ENCODE measurements at regions not wholly inside any gene's neighbourhood (a gene's known extent, or its start where the extent isn't known, plus 50 kb on each side); places are given as distances from the start of the nearest gene placed in this dataset.

- DNase-seq (no peak), ATAC-seq (ENCODE audit: insufficient read depth, low FRiP score) (no peak)
- Histone ChIP-seq H3K36me3 (ENCODE audit: control insufficient read depth in 4 of 4, insufficient read depth in 4 of 4, low read length in 4 of 4) (no peaks in the 10 kb centered on the region), H3K9me3 (ENCODE audit: control insufficient read depth in 4 of 4, insufficient read depth in 3 of 4, low read length in 3 of 4) (no peaks in the 10 kb centered on the region), H3K4me1 (ENCODE audit: control insufficient read depth in 5 of 5, insufficient read depth in 5 of 5, low read length in 5 of 5) (peaks cover 0 to 4% (median 3%) of the 10 kb centered on the region in 5 donors), H3K27ac (ENCODE audit: low read depth in 1 of 2, low read length in 1 of 2) (no peak overlapping the region), H3K4me3 (no peak overlapping the region), H3K9ac (ENCODE audit: insufficient read depth in 1 of 2, low read length in 2 of 2) (no peak overlapping the region), H3K27me3 (ENCODE audit: control insufficient read depth in 3 of 3, insufficient read depth in 3 of 3, low read length in 2 of 3) (no peaks in the 10 kb centered on the region)
- TF ChIP-seq, protein P1, sequence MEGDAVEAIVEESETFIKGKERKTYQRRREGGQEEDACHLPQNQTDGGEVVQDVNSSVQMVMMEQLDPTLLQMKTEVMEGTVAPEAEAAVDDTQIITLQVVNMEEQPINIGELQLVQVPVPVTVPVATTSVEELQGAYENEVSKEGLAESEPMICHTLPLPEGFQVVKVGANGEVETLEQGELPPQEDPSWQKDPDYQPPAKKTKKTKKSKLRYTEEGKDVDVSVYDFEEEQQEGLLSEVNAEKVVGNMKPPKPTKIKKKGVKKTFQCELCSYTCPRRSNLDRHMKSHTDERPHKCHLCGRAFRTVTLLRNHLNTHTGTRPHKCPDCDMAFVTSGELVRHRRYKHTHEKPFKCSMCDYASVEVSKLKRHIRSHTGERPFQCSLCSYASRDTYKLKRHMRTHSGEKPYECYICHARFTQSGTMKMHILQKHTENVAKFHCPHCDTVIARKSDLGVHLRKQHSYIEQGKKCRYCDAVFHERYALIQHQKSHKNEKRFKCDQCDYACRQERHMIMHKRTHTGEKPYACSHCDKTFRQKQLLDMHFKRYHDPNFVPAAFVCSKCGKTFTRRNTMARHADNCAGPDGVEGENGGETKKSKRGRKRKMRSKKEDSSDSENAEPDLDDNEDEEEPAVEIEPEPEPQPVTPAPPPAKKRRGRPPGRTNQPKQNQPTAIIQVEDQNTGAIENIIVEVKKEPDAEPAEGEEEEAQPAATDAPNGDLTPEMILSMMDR (IDR thresholded peaks at IDR 0.05; ENCODE audit: control extremely low read depth, extremely low read depth) = no peak
- WGBS, 2 donors = 66 to 79% methylated on average over 12 of the region's 12 CpGs
Observed at GRCh38 chr21:41632748-41633475, 125.0 kb upstream of the TMPRSS2 start.

DNA sequence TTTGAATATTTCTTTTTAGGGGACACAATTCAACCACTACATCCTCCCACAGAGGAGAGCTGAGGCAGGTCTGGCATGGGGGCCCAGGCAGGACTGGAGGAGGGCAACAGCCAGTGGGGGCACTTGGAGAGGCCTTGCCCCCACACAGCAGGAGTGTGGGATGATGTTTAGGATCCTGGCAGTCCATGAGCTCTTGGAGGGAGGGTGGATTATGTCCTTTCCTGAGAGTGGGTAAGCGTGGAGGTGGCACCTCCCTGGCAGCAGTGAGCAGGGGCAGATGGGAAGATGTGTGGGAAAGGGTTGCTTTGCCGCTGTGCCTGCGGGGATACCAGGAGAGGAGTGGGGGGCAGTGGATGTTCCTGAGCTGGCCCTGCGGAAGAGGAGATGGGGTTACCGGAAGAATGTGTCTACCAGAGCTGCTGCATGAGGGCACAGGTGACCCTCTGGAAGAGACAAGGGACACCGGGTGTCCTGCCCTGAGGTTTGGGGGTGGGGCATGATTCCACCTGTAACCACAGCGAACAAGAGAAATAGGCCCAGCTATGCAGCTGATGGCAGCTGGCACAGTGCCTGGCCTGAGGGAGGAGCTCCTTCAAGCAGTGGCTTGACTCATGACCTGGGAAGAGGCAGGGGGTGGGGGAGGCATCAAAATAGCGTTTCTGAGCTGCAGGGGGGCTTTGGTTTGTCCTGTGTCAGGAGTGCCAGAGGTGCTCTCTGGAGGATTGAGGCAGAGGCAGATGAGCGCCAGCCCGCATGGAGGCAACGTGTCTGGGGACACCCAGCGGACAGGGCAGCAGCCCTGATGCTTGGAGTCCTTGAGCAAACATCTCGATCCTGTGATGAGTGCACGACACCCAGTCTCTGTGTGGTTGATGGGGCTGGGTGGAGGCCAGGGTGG, 123.9 kb upstream of the TMPRSS2 start:
- H3K9ac ChIP-seq (ENCODE audit: insufficient read depth in 1 of 2, low read length in 2 of 2) = no peak overlapping the region
- H3K27ac ChIP-seq (ENCODE audit: low read depth in 1 of 2, low read length in 1 of 2) = no peak overlapping the region
- H3K9me3 ChIP-seq (ENCODE audit: control insufficient read depth in 4 of 4, insufficient read depth in 3 of 4, low read length in 3 of 4) = no peaks in the 10 kb centered on the region
- no peaks in the 10 kb centered on the region for H3K36me3 ChIP-seq (ENCODE audit: control insufficient read depth in 4 of 4, insufficient read depth in 4 of 4, low read length in 4 of 4)
- H3K27me3 ChIP-seq (ENCODE audit: control insufficient read depth in 3 of 3, insufficient read depth in 3 of 3, low read length in 2 of 3) = no peaks in the 10 kb centered on the region
- ATAC-seq (ENCODE audit: insufficient read depth, low FRiP score) (no peak), DNase-seq (peak in 2 of 3 donors; percentile 45 to 64)
- H3K4me1 ChIP-seq (ENCODE audit: control insufficient read depth in 5 of 5, insufficient read depth in 5 of 5, low read length in 5 of 5) = peaks cover 0 to 4% (median 0%) of the 10 kb centered on the region in 5 donors
- 73 to 81% methylated on average over 14 of the region's 14 CpGs for WGBS, 2 donors
- H3K4me3 ChIP-seq = no peak overlapping the region
- TF ChIP-seq, protein P1 (IDR thresholded peaks at IDR 0.05; ENCODE audit: control extremely low read depth, extremely low read depth) = no peak

DNA sequence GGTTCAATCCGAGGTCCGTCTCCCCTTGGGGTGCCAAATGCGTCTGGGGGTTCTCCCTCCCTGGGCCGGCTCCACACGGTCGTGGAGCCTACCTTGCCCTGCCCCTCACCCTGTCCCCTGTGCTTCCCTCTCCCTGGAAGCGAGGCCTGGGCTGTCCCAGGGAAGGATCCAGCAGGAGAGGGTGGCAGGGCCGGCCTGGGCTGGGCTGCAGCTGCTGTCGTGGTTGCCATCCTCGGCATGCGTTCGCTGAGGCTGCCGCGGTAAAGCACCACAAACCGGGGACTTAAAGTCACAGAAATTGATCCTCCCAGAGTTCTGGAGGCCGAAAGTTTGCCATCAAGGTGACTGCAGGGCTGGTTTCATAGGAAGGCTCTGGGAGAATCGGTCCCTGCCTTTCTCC, 123.0 kb upstream of the TMPRSS2 start:
- no peak overlapping the region for H3K9ac ChIP-seq (ENCODE audit: insufficient read depth in 1 of 2, low read length in 2 of 2)
- H3K27ac ChIP-seq (ENCODE audit: low read depth in 1 of 2, low read length in 1 of 2) = no peak overlapping the region
- H3K9me3 ChIP-seq (ENCODE audit: control insufficient read depth in 4 of 4, insufficient read depth in 3 of 4, low read length in 3 of 4) = no peaks in the 10 kb centered on the region
- H3K36me3 ChIP-seq (ENCODE audit: control insufficient read depth in 4 of 4, insufficient read depth in 4 of 4, low read length in 4 of 4) = no peaks in the 10 kb centered on the region
- ATAC-seq (ENCODE audit: insufficient read depth, low FRiP score) = no peak
- H3K27me3 ChIP-seq (ENCODE audit: control insufficient read depth in 3 of 3, insufficient read depth in 3 of 3, low read length in 2 of 3) = no peaks in the 10 kb centered on the region
- 87 to 94% methylated on average over 17 of the region's 17 CpGs for WGBS, 2 donors
- DNase-seq = no peak
- TF ChIP-seq, protein P1 (IDR thresholded peaks at IDR 0.05; ENCODE audit: control extremely low read depth, extremely low read depth) = no peak
- H3K4me1 ChIP-seq (ENCODE audit: control insufficient read depth in 5 of 5, insufficient read depth in 5 of 5, low read length in 5 of 5) = peaks cover 0 to 4% (median 0%) of the 10 kb centered on the region in 5 donors
- no peak overlapping the region for H3K4me3 ChIP-seq

Data from lung (tissue), 11 donors.